ENCODE measurements at regions not wholly inside any gene's neighbourhood (a gene's known extent, or its start where the extent isn't known, plus 50 kb on each side); places are given as distances from the start of the nearest gene placed in this dataset.

DNA sequence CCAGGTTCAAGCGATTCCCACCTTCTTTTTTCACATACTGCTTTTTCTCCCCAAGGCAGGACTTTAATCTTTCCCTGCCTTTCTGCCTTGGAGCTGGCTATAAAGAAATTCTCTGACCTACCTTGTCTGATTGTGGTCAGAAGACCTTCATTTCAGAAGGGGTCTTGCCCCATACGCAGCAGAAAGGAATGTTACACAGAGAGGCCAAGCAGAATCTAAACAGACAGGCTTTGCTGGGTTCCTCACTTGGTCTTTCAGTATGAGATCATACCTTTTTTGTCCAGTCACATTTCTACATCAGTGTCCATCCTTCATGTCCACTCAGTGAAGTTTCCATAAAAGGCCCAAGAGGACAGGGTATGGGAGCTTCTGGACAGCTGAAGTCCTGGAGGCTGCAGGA is 108.3 kb upstream of the RBPJ start:
- intact Hi-C loops (cut with DNase I) = no loop called here
- no peak overlapping the region for H3K9ac ChIP-seq (ENCODE audit: low read depth in 2 of 2, low read length in 2 of 2)
- H3K27ac ChIP-seq = no peak overlapping the region
- H3K27me3 ChIP-seq = no peaks in the 10 kb centered on the region
- H3K4me3 ChIP-seq = no peak overlapping the region
- DNase-seq = no peak
- no peaks in the 10 kb centered on the region for H3K9me3 ChIP-seq
- no peak for TF ChIP-seq CTCF (IDR thresholded peaks at IDR 0.05)
- H3K36me3 ChIP-seq = no peaks in the 10 kb centered on the region
- H3K4me1 ChIP-seq = no peaks in the 10 kb centered on the region

DNA sequence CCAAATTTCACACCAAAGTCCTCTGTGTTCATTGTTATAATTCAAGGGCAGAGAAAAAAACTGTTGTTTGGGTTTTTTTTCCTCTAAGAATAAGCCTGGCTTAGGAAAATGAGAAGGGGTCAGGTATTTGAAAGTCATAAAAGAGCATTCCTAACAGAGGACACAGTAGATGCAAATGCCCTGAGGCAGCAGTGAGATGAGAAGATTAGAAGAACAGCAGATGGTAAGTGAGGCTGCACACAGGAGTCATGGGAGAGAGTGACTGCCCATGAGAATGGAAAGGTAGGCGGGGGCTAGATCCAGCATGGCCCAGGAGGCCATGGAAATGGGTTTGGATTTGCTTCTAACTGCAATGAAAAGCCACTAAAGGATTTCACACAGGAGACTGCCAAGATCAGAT is 107.5 kb upstream of the RBPJ start:
- Histone ChIP-seq H3K9ac (ENCODE audit: low read depth in 2 of 2, low read length in 2 of 2) (no peak overlapping the region), H3K4me3 (no peak overlapping the region), H3K4me1 (no peaks in the 10 kb centered on the region), H3K9me3 (no peaks in the 10 kb centered on the region), H3K36me3 (no peaks in the 10 kb centered on the region), H3K27me3 (no peaks in the 10 kb centered on the region), H3K27ac (no peak overlapping the region)
- DNase-seq = no peak
- intact Hi-C loops (cut with DNase I) = no loop called here
- no peak for TF ChIP-seq CTCF (IDR thresholded peaks at IDR 0.05)

- Histone ChIP-seq H3K4me1 (no peaks in the 10 kb centered on the region), H3K27ac (no peak overlapping the region), H3K27me3 (no peaks in the 10 kb centered on the region), H3K9me3 (no peaks in the 10 kb centered on the region), H3K9ac (ENCODE audit: low read depth in 2 of 2, low read length in 2 of 2) (no peak overlapping the region), H3K36me3 (no peaks in the 10 kb centered on the region), H3K4me3 (no peak overlapping the region)
- no peak for TF ChIP-seq CTCF (IDR thresholded peaks at IDR 0.05)
- intact Hi-C loops (cut with DNase I) = no loop called here
- no peak for DNase-seq
Observed at GRCh38 chr4:26214994-26215393, 105.8 kb upstream of the RBPJ start.

DNA sequence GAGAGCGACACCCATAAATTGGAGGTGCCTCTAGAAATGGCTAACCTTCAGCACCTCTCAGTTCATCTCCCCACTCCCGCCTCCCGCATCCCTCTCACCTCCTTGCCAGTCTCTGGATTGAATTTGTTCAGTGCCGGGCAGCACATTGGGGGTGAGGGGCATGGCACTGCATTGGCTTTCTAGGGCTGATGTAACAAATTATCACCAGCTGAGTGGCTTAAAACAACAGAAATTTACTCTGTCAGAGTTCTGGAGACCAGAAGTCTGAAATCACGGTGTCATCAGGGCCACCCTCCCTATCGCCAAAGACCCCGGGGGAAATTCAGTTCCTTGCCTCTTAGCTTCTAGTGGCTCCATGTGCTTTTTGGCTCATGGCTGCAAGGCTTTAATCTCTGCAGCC is 105.1 kb upstream of the RBPJ start:
- no peaks in the 10 kb centered on the region for H3K36me3 ChIP-seq
- no peak for TF ChIP-seq CTCF (IDR thresholded peaks at IDR 0.05)
- no peak for DNase-seq
- no peaks in the 10 kb centered on the region for H3K9me3 ChIP-seq
- no peaks in the 10 kb centered on the region for H3K4me1 ChIP-seq
- no peaks in the 10 kb centered on the region for H3K27me3 ChIP-seq
- intact Hi-C loops (cut with DNase I) = no loop called here
- H3K4me3 ChIP-seq = no peak overlapping the region
- H3K27ac ChIP-seq = no peak overlapping the region
- H3K9ac ChIP-seq (ENCODE audit: low read depth in 2 of 2, low read length in 2 of 2) = no peak overlapping the region

- Histone ChIP-seq H3K27ac (peak overlapping the region; percentile 0), H3K4me3 (no peak overlapping the region), H3K36me3 (no peaks in the 10 kb centered on the region), H3K27me3 (no peaks in the 10 kb centered on the region), H3K9ac (ENCODE audit: low read depth in 2 of 2, low read length in 2 of 2) (no peak overlapping the region), H3K4me1 (no peaks in the 10 kb centered on the region), H3K9me3 (no peaks in the 10 kb centered on the region)
- intact Hi-C loops (cut with DNase I) = no loop called here
- DNase-seq = no peak
- no peak for TF ChIP-seq CTCF (IDR thresholded peaks at IDR 0.05)
Observed at GRCh38 chr4:26217481-26217880, 103.3 kb upstream of the RBPJ start.

Measured in colonic mucosa (tissue), 4 donors.